H54 (cell line): ENCODE measurements at regions not wholly inside any gene's neighbourhood (a gene's known extent, or its start where the extent isn't known, plus 50 kb on each side); places are given as distances from the start of the nearest gene placed in this dataset.
"Not testable (repeated sequence)": the region's sequence is repeated elsewhere in the genome, so short reads cannot be mapped to it uniquely, and the experiment has no call there.

Source experiments
- DNase-seq: peaks from one replicate; pipeline ENCODE4 v3.0.0; 2011; ENCODE audit warnings: low spot score, mixed read lengths; ENCODE audit not compliant: insufficient read length
- FAIRE-seq: peaks from 3 replicates; lab custom pipeline; 2011; peaks lifted over from hg19 to GRCh38; lab: Jason Lieb, UNC
- POLR2A ChIP-seq: IDR thresholded peaks from 2 replicates; pipeline ENCODE4 v1.6.1; 2011; ENCODE audit warnings: low read depth, mild to moderate bottlenecking, low read length

- TF ChIP-seq POLR2A = no peak
- FAIRE-seq = no peak
- no peak for DNase-seq
Measured at GRCh38 chr7:46127814-46128213, 206.7 kb upstream of the IGFBP3 start.

DNA sequence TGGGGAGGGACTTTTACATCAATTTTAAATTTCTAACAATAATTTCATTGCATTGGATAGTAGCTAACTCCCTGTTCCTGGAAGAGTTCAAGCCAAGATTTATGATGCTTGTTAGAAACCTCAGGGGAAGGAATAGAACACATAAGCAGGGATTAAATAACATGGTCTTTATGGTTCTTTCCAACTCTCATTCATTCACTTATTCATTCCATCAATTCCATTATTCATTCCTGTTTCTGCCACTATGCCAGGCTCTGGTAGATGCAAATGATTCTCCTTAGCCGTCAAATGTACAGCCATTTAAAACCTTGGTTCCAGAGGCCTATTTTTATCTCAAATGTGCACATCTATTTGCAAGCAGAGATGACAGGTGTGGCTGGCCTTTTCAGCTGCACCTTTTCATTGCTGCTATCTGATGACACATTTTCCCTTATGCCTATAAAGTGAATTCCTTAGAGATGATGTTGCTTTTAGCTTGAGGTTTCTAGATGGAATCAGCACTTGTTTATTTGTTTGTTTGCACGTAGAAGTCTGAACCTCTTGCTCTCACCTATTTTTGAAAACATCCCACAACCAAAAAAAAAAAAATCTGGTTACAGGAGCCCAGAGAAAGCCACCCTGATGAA, 205.7 kb upstream of the IGFBP3 start:
- no peak for TF ChIP-seq POLR2A
- DNase-seq (no peak), FAIRE-seq (no peak)

DNA sequence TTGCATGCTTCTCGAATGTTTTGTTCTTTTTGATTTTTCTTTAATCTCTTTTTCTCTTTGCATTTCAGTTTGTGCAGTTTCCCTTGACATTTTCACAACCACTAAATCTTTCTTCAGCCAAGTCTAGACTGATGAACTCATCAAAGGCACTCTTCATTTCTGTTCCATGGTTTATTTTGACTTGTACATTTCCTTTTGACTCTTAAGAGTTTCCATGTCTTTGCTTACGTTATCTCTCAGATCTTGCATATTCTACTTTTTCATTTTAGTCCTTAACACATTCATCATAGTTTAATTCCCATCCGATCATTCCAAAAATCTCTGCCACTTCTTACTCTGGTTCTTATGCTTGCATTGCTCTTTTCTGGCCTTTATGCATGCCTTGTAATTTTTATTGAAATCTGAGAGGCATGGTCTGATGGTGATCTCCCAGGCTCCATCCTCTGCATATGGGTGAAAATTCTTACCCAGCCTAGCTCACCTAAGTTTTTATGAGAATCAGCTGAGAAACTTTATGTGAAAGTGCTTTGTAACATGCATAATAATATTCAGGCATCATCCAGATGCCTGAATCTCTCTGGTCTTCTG, 202.8 kb upstream of the IGFBP3 start:
- no peak for TF ChIP-seq POLR2A
- FAIRE-seq = peak; percentile 71
- no peak for DNase-seq

DNA sequence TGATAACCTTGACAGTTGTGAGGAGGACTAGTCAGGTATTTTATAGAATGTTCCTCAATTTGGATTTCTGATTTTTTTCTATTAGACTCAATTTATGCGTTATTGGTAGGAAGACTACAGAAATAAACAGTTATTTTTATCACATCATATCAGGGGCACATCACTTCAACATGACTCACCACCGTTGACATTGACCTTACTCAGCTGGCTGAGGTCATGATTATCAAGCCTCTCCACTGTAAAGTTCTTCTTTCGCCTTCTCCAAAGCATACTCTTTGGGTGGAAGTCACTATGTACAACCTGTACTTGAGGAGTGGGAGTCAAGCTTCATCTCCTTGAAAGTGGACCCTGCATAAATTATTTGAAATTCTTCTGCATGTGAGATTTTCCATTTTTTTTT, 194.3 kb upstream of the IGFBP3 start:
- DNase-seq (peak; percentile 13), FAIRE-seq (peak; percentile 95)

DNA sequence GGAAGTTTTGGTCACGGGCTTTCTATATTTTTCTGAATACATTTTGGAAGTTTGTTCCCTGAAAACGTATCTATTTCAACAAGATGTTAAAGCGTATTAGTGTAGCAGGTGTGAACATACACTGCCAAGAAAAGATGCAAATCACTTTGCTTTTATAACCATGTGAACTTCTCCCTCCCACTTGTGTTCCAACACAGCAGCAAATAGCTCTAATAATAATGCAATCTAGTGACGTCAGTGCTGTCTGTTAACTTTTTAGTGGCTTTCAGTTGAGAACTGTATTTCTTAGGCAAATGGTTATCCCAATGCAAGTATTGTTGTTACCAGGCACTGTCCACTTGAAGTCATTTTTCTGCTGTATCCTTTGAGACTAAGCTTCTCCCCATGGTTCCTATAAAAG, 188.4 kb upstream of the IGFBP3 start:
- no peak for TF ChIP-seq POLR2A
- FAIRE-seq (peak; percentile 41), DNase-seq (no peak)

More for the DNA sequence above, 194.3 kb upstream of the IGFBP3 start:
- no peak for TF ChIP-seq POLR2A

DNA sequence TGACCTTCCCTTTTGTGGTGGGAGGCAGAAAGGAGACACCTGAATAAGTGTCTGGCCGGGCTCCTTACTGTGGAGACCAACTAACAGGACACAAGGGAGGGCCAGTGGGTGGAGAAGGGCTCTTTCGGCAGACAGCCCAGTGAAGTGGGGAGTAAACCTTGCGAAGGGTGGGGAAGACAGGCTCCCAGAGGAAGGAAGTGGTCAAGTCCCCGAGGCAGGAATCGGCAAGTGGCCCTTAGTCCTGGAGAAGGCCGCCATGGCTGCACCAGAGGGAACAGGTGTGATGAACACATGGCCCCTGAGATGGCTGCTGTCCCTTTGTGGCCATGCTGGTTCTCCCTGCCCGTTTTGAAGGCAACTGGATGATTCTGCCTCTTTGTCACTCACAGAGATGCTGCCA, 187.2 kb upstream of the IGFBP3 start:
- no peak for DNase-seq
- no peak for FAIRE-seq
- TF ChIP-seq POLR2A = no peak

- no peak for TF ChIP-seq POLR2A
- FAIRE-seq (peak; percentile 27), DNase-seq (no peak)
Measured at GRCh38 chr7:46107610-46108217, 186.6 kb upstream of the IGFBP3 start.

- TF ChIP-seq POLR2A = no peak
- DNase-seq (no peak), FAIRE-seq (no peak)
Measured at GRCh38 chr7:46100521-46100920, 179.4 kb upstream of the IGFBP3 start.

DNA sequence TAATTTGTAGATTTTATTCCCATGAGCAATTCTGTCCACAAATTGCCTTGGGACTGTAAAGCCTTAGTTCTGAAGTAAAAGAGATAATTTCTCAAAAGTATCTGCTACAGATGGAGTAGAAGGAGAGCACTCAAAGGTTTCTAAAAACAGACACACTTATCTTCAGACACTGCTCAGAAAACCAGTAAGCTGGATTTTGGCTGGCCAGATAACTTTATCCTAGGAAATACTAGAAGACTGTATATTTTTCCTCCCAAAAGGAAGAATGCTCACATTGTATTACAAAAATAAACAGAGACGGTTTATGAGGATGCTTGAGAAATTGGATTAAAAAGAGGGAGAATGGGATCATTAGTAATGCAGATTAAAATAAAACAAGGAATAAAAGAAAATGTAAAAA, 178.0 kb upstream of the IGFBP3 start:
- TF ChIP-seq POLR2A = no peak
- FAIRE-seq (no peak), DNase-seq (no peak)

DNA sequence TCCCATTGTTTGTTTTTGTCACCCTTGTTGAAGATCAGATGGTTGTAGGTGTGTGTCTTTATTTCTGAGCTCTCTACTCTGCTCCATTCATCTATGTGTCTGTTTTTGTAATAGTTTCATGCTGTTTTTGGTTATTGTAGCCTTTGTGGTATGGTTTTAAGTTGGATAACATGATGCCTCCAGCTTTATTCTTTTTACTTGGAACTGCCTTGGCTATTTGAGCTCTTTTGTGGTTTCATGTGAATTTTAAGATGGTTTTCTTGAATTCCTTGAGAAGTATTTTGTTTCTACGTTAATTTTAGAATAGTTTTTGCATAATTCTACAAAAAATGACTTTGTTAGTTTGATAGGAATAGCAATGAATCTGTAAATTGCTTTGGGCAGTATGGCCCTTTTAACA, 170.0 kb upstream of the IGFBP3 start:
- FAIRE-seq = peak; percentile 66
- TF ChIP-seq POLR2A = no peak
- DNase-seq = no peak

DNA sequence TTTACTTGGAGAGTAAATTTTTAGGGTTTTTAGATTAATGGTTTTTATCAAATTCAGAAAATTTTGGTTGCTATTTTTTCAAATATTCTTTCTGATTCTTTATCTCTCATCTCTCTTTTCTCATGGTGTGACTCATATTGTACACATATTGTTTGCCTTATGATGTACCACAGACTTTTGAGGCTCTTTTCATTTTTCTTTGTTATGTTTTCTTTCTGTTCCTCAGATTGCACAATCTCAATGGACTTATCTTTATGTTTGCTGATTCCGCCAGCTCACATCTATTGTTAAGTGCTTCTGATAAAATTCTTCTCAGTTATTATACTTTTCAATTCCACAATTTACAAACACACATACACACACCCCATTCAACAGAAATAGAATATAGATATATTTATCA, 168.2 kb upstream of the IGFBP3 start:
- FAIRE-seq = no peak
- TF ChIP-seq POLR2A = no peak
- no peak for DNase-seq

DNA sequence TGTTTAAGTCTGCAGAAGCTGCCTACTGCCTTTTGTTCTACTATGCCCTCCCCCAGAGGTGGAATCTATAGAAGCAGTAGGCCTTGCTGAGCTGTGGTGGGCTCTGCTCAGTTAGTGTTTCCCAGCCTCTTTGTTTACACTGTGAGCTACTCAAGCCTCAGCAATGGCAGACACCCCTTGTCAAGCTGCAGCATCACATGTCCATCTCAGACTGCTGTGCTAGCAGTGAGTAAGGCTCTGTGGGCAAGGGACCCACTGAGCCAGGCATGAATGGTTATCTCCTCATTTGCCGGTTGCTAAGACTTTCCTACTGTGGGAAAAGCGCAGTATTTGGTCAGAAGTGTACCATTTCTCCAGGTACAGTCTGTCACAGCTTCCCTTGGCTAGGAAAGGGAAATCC, 167.4 kb upstream of the IGFBP3 start:
- FAIRE-seq, DNase-seq: not testable (repeated sequence)

DNA sequence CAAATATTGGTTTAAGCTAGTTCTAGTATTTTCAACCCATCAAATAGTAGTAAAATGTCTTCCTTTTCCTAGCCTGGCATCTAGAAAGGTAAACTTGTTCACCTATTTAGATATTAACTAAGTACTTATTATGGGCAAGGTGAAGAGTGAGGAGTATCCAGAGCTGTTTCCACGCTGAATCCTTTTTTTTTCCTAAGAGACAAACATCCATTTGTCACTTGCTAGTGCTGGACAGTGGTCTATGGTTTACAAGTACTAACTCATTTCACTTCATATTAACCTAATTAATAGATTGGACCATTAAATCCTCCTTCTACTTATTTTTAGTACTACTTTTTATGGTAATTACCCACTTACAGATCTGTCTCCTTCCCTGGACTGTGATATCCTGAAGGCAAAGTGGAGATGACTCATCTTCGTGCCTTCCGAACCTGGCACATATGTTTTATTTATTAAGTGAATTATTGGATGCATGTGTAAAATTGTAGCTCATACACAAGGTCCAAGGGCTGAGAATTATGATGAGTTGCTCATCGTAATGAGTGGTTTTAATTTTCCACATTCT, 159.6 kb upstream of the IGFBP3 start:
- FAIRE-seq = peak; percentile 65
- TF ChIP-seq POLR2A = no peak
- DNase-seq = no peak

DNA sequence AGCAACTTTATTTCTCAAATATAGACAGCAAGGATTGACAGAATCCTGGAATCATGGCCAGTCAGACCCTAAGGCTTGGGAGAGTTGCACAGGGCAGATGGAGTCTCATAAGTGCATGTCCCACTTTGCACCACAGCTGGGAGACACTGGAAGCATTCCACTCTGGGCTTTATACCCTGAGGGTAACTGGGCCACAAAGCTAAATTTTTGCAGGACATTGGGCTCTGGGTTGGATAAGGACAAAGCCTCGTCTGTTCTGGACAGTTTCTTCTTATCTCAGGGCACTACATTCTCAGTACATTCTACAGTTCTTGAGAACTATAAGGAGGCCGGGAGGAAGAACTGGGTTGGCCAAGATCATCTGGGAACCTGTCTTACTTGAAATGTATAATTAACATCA, 158.3 kb upstream of the IGFBP3 start:
- FAIRE-seq (peak; percentile 15), DNase-seq (no peak)
- no peak for TF ChIP-seq POLR2A

GRCh38 chr7:46076527-46076926, 155.5 kb upstream of the IGFBP3 start:
- no peak for DNase-seq
- FAIRE-seq = no peak
- TF ChIP-seq POLR2A = no peak

- TF ChIP-seq POLR2A = no peak
- peak; percentile 50 for FAIRE-seq
- no peak for DNase-seq
Measured at GRCh38 chr7:46072722-46073121, 151.7 kb upstream of the IGFBP3 start.
